HG03354 (cell line): ENCODE measurements at regions not wholly inside any gene's neighbourhood (a gene's known extent, or its start where the extent isn't known, plus 50 kb on each side); places are given as distances from the start of the nearest gene placed in this dataset.
A peak's percentile ranks its signal among the peaks of the same experiment; 100 is the strongest.

ENCODE experiments used
- ATAC-seq: cut with Tn5 transposase; IDR thresholded peaks from one replicate; pipeline ENCODE4 v1.9.1; 2021; ENCODE audit warnings: mild to moderate bottlenecking; ENCODE audit not compliant: unreplicated experiment, poor library complexity, severe bottlenecking

DNA sequence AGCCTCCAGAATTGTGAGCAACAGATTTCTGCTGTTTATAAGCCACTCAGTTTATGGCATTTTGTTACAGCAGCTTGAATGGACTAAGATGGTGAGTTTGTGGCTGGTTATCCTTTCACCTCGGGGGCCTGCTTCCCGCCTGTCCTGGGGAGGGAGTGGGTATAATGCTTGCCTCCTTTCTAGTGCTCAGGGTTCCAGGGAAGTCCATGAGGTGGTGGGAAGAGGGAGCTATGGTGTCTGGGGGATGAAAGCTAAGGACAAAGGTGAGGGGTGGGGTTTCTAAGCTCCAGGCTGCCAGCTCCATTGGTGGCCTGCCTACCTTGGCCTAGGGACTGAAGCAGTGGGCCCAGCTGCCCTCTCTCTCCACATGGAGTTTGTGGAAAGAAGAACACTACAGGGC lies 50.2 kb upstream of the SDK2 start:
- ATAC-seq = no peak

GRCh38 chr17:73695035-73695738 lies 50.9 kb upstream of the SDK2 start:
- ATAC-seq = no peak

- no peak for ATAC-seq
Observed at GRCh38 chr17:73696251-73696650, 52.0 kb upstream of the SDK2 start.

GRCh38 chr17:73697872-73698271 lies 53.6 kb upstream of the SDK2 start:
- ATAC-seq = no peak

DNA sequence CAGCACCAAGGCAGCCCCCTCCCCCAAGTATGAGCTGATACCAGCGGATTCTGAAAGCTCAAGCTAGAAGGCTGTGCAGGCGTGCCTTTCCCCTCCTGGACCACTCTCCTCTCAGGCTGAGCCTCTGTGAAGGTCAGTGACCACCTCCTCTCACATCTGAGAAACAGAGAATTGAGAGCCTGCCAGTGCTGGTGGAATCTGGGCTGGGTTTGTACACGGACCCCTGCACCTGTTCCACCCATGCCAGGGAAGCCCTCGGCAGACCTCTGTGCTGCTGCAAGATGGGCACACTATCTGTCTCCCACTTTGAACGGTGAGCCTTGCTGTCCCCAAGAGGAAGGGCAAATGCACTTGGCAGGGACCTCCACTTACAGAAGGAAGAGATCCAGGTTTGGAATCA lies 54.7 kb upstream of the SDK2 start:
- ATAC-seq = no peak

GRCh38 chr17:73701701-73702100 lies 57.5 kb upstream of the SDK2 start:
- ATAC-seq = no peak

- no peak for ATAC-seq
Observed at GRCh38 chr17:73703192-73703591, 58.9 kb upstream of the SDK2 start.

- no peak for ATAC-seq
Observed at GRCh38 chr17:73703917-73704316, 59.7 kb upstream of the SDK2 start.

GRCh38 chr17:73705594-73705993 lies 61.3 kb upstream of the SDK2 start:
- ATAC-seq = no peak

DNA sequence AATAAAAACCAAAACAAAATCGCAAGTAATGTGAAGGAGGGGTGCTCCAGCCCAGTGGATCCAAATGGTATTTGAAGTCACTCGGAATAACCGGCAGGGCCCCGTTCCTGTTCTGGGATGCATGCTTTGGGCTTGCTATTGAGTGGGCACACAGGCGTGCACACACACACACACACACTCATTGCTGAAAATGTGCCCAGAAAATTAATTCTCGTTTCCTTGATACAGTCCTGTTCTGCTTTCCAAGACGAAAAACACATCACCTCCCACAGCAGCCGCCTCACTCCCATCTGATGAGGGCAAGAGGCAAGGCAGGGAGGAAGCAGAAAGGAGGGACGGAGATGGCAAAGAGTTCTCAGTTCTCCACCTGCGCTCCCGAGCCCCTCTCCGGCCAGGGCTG lies 62.2 kb upstream of the SDK2 start:
- ATAC-seq = no peak

- no peak for ATAC-seq
Observed at GRCh38 chr17:73706858-73707257, 62.6 kb upstream of the SDK2 start.

- ATAC-seq = no peak
Observed at GRCh38 chr17:73707358-73707757, 63.1 kb upstream of the SDK2 start.

- ATAC-seq = no peak
Observed at GRCh38 chr17:73710095-73710592, 65.9 kb upstream of the SDK2 start.

DNA sequence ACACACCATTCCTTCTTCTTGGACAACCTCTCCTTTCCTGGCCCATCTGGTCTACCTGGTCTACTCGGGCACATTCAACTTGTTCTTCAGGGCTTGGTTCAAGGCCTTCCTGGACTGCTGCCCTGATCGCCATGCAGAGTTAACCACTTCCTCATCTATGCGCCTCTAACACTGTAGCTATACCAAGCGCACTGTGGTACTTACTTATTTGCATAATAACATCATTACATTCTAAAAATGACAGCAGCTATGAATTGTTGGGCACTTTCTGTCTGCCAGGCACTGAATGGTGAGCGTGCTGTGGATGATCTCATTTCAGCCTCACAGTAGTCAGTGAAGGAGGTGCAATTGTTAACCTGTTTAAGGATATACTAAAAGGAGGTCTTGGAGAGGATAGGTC lies 66.9 kb upstream of the SDK2 start:
- ATAC-seq = peak; percentile 75

GRCh38 chr17:73711916-73712315 lies 67.7 kb upstream of the SDK2 start:
- no peak for ATAC-seq

GRCh38 chr17:73713136-73713535 lies 68.9 kb upstream of the SDK2 start:
- no peak for ATAC-seq

DNA sequence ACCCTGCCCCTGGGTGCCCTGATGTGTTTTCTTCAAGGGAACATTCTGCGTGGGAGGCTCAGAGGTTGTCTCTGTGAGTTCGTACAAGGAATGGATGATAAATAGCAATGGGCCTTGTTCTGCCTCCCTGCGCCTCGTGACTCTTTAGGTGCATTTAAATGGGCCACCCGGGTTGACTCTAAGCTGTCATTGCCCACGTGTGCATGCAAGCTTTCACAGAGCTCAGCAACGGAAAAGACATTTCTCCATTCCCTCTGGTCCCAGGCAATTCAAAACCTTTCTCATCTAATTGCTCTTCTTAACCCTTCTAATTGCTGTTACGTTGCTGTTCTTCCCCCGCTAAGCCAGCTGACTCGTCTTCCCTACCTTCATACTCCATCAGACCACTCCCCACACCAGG lies 71.5 kb upstream of the SDK2 start:
- ATAC-seq = no peak

GRCh38 chr17:73717690-73718089 lies 73.4 kb upstream of the SDK2 start:
- no peak for ATAC-seq

- no peak for ATAC-seq
Observed at GRCh38 chr17:73718362-73718761, 74.1 kb upstream of the SDK2 start.

DNA sequence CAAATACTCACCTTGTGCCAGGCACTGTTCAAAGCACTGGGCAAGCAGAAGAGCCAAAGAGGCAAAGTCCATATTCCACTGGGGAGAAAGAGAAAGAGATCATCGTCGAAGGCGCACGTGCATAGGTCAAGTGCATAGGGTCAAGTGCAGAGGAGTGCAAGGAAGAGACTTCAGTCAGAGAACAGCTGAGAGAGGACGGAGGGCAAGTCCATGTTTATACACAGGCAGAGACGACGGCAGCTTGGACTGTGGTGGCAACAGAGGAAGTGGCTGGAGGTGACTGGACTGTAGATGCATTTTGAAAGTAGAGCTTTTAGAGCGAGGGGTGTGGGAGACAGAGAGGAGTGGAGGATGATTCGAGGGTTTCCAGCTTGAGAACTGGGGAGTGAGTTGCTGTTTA lies 74.7 kb upstream of the SDK2 start:
- ATAC-seq = no peak

DNA sequence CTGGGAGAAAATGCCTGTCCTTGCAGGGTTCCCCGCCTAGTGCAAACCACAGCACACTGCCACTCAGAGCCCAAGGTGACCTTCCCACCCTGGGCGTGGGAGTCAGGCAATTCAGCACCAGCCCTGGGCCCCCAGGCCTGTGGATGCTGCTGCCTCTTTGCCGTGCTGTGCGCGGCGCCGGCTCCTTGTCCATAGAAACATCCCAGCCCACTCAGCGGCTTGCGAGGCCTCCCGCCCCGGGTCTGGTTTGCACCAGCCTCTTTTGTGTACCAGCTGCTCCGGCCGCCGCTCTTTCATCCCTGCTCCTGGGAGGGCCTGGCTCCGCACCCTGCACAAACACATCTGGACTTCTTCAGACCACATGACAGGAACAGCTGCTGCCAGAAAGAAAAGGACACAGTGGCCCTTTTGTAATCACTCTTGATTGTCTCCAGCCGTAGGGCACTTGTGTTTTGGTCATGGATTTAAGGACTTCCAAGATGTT lies 75.4 kb upstream of the SDK2 start:
- no peak for ATAC-seq
